SK-N-SH (cell line): ENCODE measurements at regions not wholly inside any gene's neighbourhood (a gene's known extent, or its start where the extent isn't known, plus 50 kb on each side); places are given as distances from the start of the nearest gene placed in this dataset.

Experiments
- CHD2 ChIP-seq: fragments of 150-350 bp; IDR thresholded peaks from 2 replicates; pipeline ENCODE4 v1.6.1; 2018; ENCODE audit warnings: low read length; ENCODE audit not compliant: partially characterized antibody
- CTCF ChIP-seq: fragments of 200-600 bp; sonication (generic); IDR thresholded peaks from 2 replicates; pipeline ENCODE4 v1.6.1; 2017; ENCODE audit warnings: antibody characterized with exemption, mild to moderate bottlenecking, moderate library complexity
- EZH2phosphoT487 ChIP-seq: fragments of 200-600 bp; sonication (generic); IDR thresholded peaks from 2 replicates; pipeline ENCODE4 v1.6.1; 2017; ENCODE audit warnings: low read depth, mixed run types, mild to moderate bottlenecking, antibody characterized with exemption, moderate library complexity, borderline replicate concordance
- FOXJ3 ChIP-seq: sonication (generic); formaldehyde crosslinking; IDR thresholded peaks from 2 replicates; pipeline ENCODE4 v1.5.1; 2020; ENCODE audit warnings: mild to moderate bottlenecking, missing genetic modification reagents
- JUND ChIP-seq: IDR thresholded peaks from 2 replicates; pipeline ENCODE4 v1.4.0; 2012
- POLR2AphosphoS5 ChIP-seq: IDR thresholded peaks from 2 replicates; pipeline ENCODE4 v1.6.1; 2012; ENCODE audit warnings: low read depth, low read length
- RXRA ChIP-seq: IDR thresholded peaks from 2 replicates; pipeline ENCODE4 v1.4.0; 2012; ENCODE audit warnings: low read depth, mild to moderate bottlenecking, borderline replicate concordance
- TAF1 ChIP-seq: IDR thresholded peaks from 2 replicates; pipeline ENCODE4 v1.6.1; 2012; ENCODE audit warnings: low read depth, mild to moderate bottlenecking, low read length, moderate library complexity, borderline replicate concordance
- USF1 ChIP-seq: IDR thresholded peaks from 2 replicates; pipeline ENCODE4 v1.4.0; 2012; ENCODE audit warnings: low read depth, borderline replicate concordance

DNA sequence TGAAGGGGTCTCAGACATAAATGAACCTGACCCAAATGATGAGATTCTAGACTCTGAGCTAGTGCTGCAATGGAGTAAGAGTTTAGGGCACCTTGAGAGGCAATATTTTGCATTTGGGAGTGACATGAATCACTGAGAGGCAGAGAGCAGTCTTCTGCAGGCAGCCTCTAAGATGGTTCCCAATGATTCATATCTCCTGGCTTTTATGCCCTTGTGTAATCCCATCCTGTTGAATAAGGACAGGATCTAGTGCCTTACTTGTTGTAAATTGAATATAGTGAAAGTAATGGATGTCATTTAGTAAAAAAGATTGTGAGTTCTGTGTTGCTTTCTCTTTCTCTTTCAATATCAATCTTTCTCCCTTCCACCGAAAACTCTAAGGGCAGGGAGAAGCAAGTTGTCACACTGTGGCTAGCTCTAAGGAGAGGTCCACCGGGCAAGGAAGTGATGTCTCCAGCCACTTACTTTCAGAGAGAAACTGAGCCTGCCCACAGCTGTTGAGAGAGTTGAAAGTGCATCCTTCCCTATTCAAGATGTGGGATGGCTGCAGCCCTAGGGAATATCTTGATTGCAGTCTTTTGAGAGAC lies 144.7 kb downstream of the TRIB2 start:
- TF ChIP-seq FOXJ3 (CRISPR knock-in tag) (no peak), JUND (no peak), CTCF (no peak), POLR2AphosphoS5 (no peak), USF1 (no peak), RXRA (no peak), TAF1 (no peak), EZH2phosphoT487 (no peak), CHD2 (no peak)
